GM23338 (cell line): ENCODE measurements at regions not wholly inside any gene's neighbourhood (a gene's known extent, or its start where the extent isn't known, plus 50 kb on each side); places are given as distances from the start of the nearest gene placed in this dataset.
"Not testable (repeated sequence)": the region's sequence is repeated elsewhere in the genome, so short reads cannot be mapped to it uniquely, and the experiment has no call there.

Experiments used
- ATAC-seq: fragments of 200-7000 bp; cut with Tn5 transposase; 3 replicates; pipeline ENCODE4 v1.9.1; 2020
- DNase-seq: peaks from one replicate; pipeline ENCODE4 v3.0.0-alpha.2; 2015; ENCODE audit warnings: low spot score
- H2AFZ ChIP-seq: fragments of 200-600 bp; sonication (generic); 2 replicates; pipeline ENCODE4 v1.8.0; 2016; ENCODE audit warnings: antibody characterized with exemption, mild to moderate bottlenecking, moderate library complexity
- H3F3A ChIP-seq: fragments of 200-600 bp; sonication (generic); replicated peaks from 2 replicates; pipeline ENCODE4 v1.8.0; 2017; ENCODE audit warnings: antibody characterized with exemption, mixed run types, low read depth
- H3K27ac ChIP-seq: fragments of 200-600 bp; sonication (generic); 2 replicates; pipeline ENCODE4 v1.6.1; 2016; ENCODE audit warnings: low read depth
- H3K27me3 ChIP-seq: fragments of 200-600 bp; sonication (generic); 2 replicates; pipeline ENCODE4 v1.8.0; 2016; ENCODE audit warnings: mild to moderate bottlenecking, mixed run types, moderate library complexity; ENCODE audit not compliant: insufficient read depth
- H3K36me3 ChIP-seq: fragments of 200-600 bp; sonication (generic); 2 replicates; pipeline ENCODE4 v1.8.0; 2016; ENCODE audit warnings: mild to moderate bottlenecking; ENCODE audit not compliant: insufficient read depth
- H3K4me1 ChIP-seq: fragments of 200-600 bp; sonication (generic); 2 replicates; pipeline ENCODE4 v1.8.0; 2016; ENCODE audit warnings: mild to moderate bottlenecking, moderate library complexity; ENCODE audit not compliant: insufficient read depth
- H3K4me2 ChIP-seq: fragments of 200-600 bp; sonication (generic); 2 replicates; pipeline ENCODE4 v1.7.1; 2017; ENCODE audit warnings: mixed run types
- H3K4me3 ChIP-seq: fragments of 200-600 bp; sonication (generic); 2 replicates; pipeline ENCODE4 v1.6.1; 2016; ENCODE audit warnings: mixed run types
- H3K79me2 ChIP-seq: fragments of 200-600 bp; sonication (generic); replicated peaks from 2 replicates; pipeline ENCODE4 v1.8.0; 2017; ENCODE audit warnings: mild to moderate bottlenecking; ENCODE audit not compliant: insufficient read depth
- H3K9me2 ChIP-seq: fragments of 200-600 bp; sonication (generic); 2 replicates; pipeline ENCODE4 v1.8.0; 2017; ENCODE audit not compliant: insufficient read depth
- H4K20me1 ChIP-seq: fragments of 200-600 bp; sonication (generic); replicated peaks from 2 replicates; pipeline ENCODE4 v1.8.0; 2017; ENCODE audit warnings: mild to moderate bottlenecking; ENCODE audit not compliant: insufficient read depth
- H3K27ac Mint-ChIP-seq: 2 replicates; pipeline ENCODE4 v1.8.0; 2020; ENCODE audit warnings: inconsistent platforms, mild to moderate bottlenecking, moderate library complexity, mixed read lengths
- H3K27me3 Mint-ChIP-seq: 3 replicates; pipeline ENCODE4 v1.8.0; 2022; ENCODE audit warnings: low read depth, mild to moderate bottlenecking, moderate library complexity, mixed read lengths, inconsistent platforms; ENCODE audit not compliant: insufficient read depth, poor library complexity
- H3K36me3 Mint-ChIP-seq: 3 replicates; pipeline ENCODE4 v1.8.0; 2021; ENCODE audit warnings: low read depth, mild to moderate bottlenecking, inconsistent platforms, moderate library complexity, mixed read lengths
- H3K4me1 Mint-ChIP-seq: 3 replicates; pipeline ENCODE4 v1.8.0; 2020; ENCODE audit warnings: mild to moderate bottlenecking, inconsistent platforms, mixed read lengths
- H3K4me3 Mint-ChIP-seq: 3 replicates; pipeline ENCODE4 v1.8.0; 2021; ENCODE audit warnings: moderate library complexity, mild to moderate bottlenecking, inconsistent platforms, mixed read lengths
- H3K9me3 Mint-ChIP-seq: 3 replicates; pipeline ENCODE4 v1.8.0; 2020; ENCODE audit warnings: moderate library complexity, mild to moderate bottlenecking, inconsistent platforms, mixed read lengths
- CREB1 ChIP-seq: fragments of 250-450 bp; sonication (Bioruptor Pico); IDR thresholded peaks from 2 replicates; pipeline ENCODE4 v1.5.0; 2020; ENCODE audit warnings: low read depth, mild to moderate bottlenecking, moderate library complexity
- JUNB ChIP-seq: IDR thresholded peaks from one replicate; pipeline ENCODE4 v1.6.1; 2016; ENCODE audit warnings: antibody characterized with exemption; ENCODE audit not compliant: unreplicated experiment
- TF ChIP-seq, protein P1 (sequence below), 2 experiments: fragments of 200-600 bp in 1 of 2; sonication (generic) in 1 of 2; conservative IDR thresholded peaks; 2 replicates each; pipeline versions ENCODE4 v1.5.1 to v1.6.1; 2016 to 2017; ENCODE audit warnings: antibody characterized with exemption in 2 of 2, low read depth in 2 of 2, mild to moderate bottlenecking in 2 of 2, moderate library complexity in 1 of 2
- TF ChIP-seq, protein P2 (sequence below): IDR thresholded peaks from one replicate; pipeline ENCODE4 v1.6.1; 2018; ENCODE audit warnings: antibody characterized with exemption; ENCODE audit not compliant: unreplicated experiment
- TF ChIP-seq, protein P3 (sequence below): fragments of 250-450 bp; sonication (Bioruptor Pico); IDR thresholded peaks from 2 replicates; pipeline ENCODE4 v1.5.0; 2020; ENCODE audit warnings: mild to moderate bottlenecking, moderate library complexity

DNA sequence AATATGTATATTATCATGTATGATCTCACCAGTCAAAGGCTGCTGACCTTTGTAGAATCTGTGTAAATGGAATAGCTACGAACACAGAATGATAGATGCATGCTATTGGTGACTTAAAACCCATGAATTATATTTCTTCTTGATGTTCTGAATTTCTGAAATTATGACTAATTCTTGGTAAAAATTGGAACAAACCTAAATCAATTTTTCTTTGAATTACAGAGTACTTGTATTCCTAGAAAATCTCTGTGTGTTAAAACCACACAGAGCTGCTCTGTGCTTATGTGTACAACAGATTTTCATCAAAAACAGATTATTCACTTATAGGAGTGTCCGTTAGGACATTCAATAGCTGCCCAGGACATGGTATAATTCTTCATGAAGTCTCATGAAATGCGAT lies 108.3 kb upstream of the MDFIC start:
- H3K36me3 Mint-ChIP-seq: no peaks in the 10 kb centered on the region
- no peak overlapping the region for H3K27ac Mint-ChIP-seq
- no peaks in the 10 kb centered on the region for H3K36me3 ChIP-seq
- no peaks in the 10 kb centered on the region for H3K79me2 ChIP-seq
- H3K4me2 ChIP-seq: no peak overlapping the region
- H4K20me1 ChIP-seq: no peaks in the 10 kb centered on the region
- no peaks in the 10 kb centered on the region for H3K4me1 ChIP-seq
- no peaks in the 10 kb centered on the region for H3F3A ChIP-seq
- no peaks in the 10 kb centered on the region for H3K9me3 Mint-ChIP-seq
- no peak overlapping the region for H3K4me3 ChIP-seq
- H3K4me1 Mint-ChIP-seq: peaks cover 4% of the 10 kb centered on the region; the same call in 1 of the 3 replicates
- H3K27me3 ChIP-seq: no peaks in the 10 kb centered on the region
- ATAC-seq (no peak), DNase-seq (no peak)
- no peak overlapping the region for H2AFZ ChIP-seq
- no peaks in the 10 kb centered on the region for H3K27me3 Mint-ChIP-seq
- H3K9me2 ChIP-seq: 0 out of 2 replicates have a peak, but pooled peaks cover 6% of the 10 kb centered on the region
- no peak overlapping the region for H3K4me3 Mint-ChIP-seq
- no peak for TF ChIP-seq JUNB
- TF ChIP-seq, protein P1, sequence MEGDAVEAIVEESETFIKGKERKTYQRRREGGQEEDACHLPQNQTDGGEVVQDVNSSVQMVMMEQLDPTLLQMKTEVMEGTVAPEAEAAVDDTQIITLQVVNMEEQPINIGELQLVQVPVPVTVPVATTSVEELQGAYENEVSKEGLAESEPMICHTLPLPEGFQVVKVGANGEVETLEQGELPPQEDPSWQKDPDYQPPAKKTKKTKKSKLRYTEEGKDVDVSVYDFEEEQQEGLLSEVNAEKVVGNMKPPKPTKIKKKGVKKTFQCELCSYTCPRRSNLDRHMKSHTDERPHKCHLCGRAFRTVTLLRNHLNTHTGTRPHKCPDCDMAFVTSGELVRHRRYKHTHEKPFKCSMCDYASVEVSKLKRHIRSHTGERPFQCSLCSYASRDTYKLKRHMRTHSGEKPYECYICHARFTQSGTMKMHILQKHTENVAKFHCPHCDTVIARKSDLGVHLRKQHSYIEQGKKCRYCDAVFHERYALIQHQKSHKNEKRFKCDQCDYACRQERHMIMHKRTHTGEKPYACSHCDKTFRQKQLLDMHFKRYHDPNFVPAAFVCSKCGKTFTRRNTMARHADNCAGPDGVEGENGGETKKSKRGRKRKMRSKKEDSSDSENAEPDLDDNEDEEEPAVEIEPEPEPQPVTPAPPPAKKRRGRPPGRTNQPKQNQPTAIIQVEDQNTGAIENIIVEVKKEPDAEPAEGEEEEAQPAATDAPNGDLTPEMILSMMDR (conservative IDR thresholded peaks at IDR 0.05; ENCODE audit: low read depth in 2 of 2): no peak
- H3K27ac ChIP-seq: no peak overlapping the region

DNA sequence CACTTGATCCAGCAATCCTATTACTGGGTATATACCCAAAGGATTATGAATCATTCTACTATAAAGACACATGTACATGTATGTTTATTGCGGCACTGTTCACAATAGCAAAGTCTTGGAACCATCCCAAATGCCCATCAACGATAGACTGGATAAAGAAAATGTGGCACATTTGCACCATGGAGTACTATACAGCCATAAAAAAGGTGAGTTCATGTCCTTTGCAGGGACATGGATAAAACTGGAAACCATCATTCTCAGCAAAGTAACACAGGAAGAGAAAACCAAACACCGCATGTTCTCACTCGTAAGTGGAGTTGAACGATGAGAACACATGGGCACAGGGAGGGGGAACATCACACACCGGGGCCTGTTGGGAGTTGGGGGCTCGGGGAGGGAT lies 104.9 kb upstream of the MDFIC start:
- H3K27me3 Mint-ChIP-seq, H4K20me1 ChIP-seq, ATAC-seq, H3K27ac Mint-ChIP-seq, H3K9me2 ChIP-seq, H3K36me3 Mint-ChIP-seq, H3K4me3 ChIP-seq, H3K4me3 Mint-ChIP-seq, H3K27me3 ChIP-seq, H3K27ac ChIP-seq, H2AFZ ChIP-seq, H3K36me3 ChIP-seq, H3K9me3 Mint-ChIP-seq, H3K4me2 ChIP-seq, DNase-seq, H3F3A ChIP-seq, H3K79me2 ChIP-seq: not testable (repeated sequence)
- peaks cover 14% of the 10 kb centered on the region for H3K4me1 ChIP-seq
- peaks cover 24% of the 10 kb centered on the region for H3K4me1 Mint-ChIP-seq

DNA sequence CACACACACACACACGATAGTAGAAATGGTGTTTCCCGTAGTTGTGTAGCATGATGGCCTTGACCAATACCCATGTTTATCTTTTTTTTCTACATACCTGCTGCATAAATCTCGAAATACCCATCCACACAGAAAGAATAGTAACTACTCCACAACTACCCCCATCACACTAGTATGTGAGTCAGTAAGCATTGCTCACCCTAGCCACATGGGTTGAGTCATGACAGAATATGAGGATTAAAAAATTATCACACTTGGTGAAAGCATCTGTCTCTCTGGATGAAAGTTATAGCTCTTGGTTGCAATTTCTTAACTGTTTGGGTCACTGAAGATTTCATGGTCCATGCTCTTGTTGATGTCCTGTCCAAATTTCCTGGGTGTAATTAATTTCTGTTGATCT lies 103.4 kb upstream of the MDFIC start:
- no peak overlapping the region for H3K4me2 ChIP-seq
- no peak overlapping the region for H3K4me3 ChIP-seq
- H3K9me2 ChIP-seq: no peaks in the 10 kb centered on the region
- no peak overlapping the region for H3K27ac ChIP-seq
- Mint-ChIP-seq H3K9me3 (no peaks in the 10 kb centered on the region), H3K27ac (no peak overlapping the region; the same call in 1 of the 2 replicates), H3K4me3 (no peak overlapping the region), H3K27me3 (no peaks in the 10 kb centered on the region), H3K36me3 (no peaks in the 10 kb centered on the region), H3K4me1 (peaks cover 37% of the 10 kb centered on the region)
- no peak overlapping the region for H2AFZ ChIP-seq
- no peaks in the 10 kb centered on the region for H3F3A ChIP-seq
- DNase-seq (no peak), ATAC-seq (no peak)
- no peaks in the 10 kb centered on the region for H3K36me3 ChIP-seq
- H3K4me1 ChIP-seq: peaks cover 27% of the 10 kb centered on the region
- no peaks in the 10 kb centered on the region for H3K27me3 ChIP-seq
- H3K79me2 ChIP-seq: no peaks in the 10 kb centered on the region
- no peaks in the 10 kb centered on the region for H4K20me1 ChIP-seq
- TF ChIP-seq, protein P2, sequence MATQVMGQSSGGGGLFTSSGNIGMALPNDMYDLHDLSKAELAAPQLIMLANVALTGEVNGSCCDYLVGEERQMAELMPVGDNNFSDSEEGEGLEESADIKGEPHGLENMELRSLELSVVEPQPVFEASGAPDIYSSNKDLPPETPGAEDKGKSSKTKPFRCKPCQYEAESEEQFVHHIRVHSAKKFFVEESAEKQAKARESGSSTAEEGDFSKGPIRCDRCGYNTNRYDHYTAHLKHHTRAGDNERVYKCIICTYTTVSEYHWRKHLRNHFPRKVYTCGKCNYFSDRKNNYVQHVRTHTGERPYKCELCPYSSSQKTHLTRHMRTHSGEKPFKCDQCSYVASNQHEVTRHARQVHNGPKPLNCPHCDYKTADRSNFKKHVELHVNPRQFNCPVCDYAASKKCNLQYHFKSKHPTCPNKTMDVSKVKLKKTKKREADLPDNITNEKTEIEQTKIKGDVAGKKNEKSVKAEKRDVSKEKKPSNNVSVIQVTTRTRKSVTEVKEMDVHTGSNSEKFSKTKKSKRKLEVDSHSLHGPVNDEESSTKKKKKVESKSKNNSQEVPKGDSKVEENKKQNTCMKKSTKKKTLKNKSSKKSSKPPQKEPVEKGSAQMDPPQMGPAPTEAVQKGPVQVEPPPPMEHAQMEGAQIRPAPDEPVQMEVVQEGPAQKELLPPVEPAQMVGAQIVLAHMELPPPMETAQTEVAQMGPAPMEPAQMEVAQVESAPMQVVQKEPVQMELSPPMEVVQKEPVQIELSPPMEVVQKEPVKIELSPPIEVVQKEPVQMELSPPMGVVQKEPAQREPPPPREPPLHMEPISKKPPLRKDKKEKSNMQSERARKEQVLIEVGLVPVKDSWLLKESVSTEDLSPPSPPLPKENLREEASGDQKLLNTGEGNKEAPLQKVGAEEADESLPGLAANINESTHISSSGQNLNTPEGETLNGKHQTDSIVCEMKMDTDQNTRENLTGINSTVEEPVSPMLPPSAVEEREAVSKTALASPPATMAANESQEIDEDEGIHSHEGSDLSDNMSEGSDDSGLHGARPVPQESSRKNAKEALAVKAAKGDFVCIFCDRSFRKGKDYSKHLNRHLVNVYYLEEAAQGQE: no peak
- no peak for TF ChIP-seq CREB1 (CRISPR knock-in tag)
- TF ChIP-seq, protein P3, sequence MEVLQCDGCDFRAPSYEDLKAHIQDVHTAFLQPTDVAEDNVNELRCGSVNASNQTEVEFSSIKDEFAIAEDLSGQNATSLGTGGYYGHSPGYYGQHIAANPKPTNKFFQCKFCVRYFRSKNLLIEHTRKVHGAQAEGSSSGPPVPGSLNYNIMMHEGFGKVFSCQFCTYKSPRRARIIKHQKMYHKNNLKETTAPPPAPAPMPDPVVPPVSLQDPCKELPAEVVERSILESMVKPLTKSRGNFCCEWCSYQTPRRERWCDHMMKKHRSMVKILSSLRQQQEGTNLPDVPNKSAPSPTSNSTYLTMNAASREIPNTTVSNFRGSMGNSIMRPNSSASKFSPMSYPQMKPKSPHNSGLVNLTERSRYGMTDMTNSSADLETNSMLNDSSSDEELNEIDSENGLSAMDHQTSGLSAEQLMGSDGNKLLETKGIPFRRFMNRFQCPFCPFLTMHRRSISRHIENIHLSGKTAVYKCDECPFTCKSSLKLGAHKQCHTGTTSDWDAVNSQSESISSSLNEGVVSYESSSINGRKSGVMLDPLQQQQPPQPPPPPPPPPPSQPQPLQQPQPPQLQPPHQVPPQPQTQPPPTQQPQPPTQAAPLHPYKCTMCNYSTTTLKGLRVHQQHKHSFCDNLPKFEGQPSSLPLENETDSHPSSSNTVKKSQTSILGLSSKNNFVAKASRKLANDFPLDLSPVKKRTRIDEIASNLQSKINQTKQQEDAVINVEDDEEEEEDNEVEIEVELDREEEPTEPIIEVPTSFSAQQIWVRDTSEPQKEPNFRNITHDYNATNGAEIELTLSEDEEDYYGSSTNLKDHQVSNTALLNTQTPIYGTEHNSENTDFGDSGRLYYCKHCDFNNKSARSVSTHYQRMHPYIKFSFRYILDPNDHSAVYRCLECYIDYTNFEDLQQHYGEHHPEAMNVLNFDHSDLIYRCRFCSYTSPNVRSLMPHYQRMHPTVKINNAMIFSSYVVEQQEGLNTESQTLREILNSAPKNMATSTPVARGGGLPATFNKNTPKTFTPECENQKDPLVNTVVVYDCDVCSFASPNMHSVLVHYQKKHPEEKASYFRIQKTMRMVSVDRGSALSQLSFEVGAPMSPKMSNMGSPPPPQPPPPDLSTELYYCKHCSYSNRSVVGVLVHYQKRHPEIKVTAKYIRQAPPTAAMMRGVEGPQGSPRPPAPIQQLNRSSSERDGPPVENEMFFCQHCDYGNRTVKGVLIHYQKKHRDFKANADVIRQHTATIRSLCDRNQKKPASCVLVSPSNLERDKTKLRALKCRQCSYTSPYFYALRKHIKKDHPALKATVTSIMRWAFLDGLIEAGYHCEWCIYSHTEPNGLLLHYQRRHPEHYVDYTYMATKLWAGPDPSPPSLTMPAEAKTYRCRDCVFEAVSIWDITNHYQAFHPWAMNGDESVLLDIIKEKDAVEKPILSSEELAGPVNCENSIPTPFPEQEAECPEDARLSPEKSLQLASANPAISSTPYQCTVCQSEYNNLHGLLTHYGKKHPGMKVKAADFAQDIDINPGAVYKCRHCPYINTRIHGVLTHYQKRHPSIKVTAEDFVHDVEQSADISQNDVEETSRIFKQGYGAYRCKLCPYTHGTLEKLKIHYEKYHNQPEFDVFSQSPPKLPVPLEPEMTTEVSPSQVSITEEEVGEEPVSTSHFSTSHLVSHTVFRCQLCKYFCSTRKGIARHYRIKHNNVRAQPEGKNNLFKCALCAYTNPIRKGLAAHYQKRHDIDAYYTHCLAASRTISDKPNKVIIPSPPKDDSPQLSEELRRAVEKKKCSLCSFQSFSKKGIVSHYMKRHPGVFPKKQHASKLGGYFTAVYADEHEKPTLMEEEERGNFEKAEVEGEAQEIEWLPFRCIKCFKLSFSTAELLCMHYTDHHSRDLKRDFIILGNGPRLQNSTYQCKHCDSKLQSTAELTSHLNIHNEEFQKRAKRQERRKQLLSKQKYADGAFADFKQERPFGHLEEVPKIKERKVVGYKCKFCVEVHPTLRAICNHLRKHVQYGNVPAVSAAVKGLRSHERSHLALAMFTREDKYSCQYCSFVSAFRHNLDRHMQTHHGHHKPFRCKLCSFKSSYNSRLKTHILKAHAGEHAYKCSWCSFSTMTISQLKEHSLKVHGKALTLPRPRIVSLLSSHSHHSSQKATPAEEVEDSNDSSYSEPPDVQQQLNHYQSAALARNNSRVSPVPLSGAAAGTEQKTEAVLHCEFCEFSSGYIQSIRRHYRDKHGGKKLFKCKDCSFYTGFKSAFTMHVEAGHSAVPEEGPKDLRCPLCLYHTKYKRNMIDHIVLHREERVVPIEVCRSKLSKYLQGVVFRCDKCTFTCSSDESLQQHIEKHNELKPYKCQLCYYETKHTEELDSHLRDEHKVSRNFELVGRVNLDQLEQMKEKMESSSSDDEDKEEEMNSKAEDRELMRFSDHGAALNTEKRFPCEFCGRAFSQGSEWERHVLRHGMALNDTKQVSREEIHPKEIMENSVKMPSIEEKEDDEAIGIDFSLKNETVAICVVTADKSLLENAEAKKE (CRISPR knock-in tag): no peak
